ENCODE measurements at regions not wholly inside any gene's neighbourhood (a gene's known extent, or its start where the extent isn't known, plus 50 kb on each side); places are given as distances from the start of the nearest gene placed in this dataset.

DNA sequence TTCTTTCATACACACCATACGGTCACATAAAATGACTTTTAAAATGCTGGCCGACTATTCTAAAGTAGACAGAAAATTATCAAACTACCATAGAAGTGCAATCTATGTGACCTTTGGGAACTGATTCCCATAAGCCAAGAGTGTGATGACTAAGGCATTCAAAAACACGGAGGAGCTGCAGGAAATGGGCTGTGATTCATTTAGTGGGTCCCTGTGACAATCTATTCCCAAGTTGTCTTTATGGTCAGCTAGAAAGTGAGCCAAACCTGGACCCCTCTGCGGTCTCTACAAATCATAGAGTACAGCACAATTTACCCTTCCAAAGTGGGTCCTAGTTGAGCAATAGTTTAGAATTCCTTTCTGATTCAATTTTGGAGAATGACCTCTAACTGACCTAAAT, 251.5 kb upstream of the CBLB start:
- TF ChIP-seq, protein P1, sequence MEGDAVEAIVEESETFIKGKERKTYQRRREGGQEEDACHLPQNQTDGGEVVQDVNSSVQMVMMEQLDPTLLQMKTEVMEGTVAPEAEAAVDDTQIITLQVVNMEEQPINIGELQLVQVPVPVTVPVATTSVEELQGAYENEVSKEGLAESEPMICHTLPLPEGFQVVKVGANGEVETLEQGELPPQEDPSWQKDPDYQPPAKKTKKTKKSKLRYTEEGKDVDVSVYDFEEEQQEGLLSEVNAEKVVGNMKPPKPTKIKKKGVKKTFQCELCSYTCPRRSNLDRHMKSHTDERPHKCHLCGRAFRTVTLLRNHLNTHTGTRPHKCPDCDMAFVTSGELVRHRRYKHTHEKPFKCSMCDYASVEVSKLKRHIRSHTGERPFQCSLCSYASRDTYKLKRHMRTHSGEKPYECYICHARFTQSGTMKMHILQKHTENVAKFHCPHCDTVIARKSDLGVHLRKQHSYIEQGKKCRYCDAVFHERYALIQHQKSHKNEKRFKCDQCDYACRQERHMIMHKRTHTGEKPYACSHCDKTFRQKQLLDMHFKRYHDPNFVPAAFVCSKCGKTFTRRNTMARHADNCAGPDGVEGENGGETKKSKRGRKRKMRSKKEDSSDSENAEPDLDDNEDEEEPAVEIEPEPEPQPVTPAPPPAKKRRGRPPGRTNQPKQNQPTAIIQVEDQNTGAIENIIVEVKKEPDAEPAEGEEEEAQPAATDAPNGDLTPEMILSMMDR (IDR thresholded peaks at IDR 0.05): no peak
- no peak for TF ChIP-seq CHD2 (IDR thresholded peaks at IDR 0.05; ENCODE audit: low read length, partially characterized antibody)
- no peak for TF ChIP-seq GATA2 (CRISPR knock-in tag; IDR thresholded peaks at IDR 0.05)
- no peak for TF ChIP-seq EZH2phosphoT487 (IDR thresholded peaks at IDR 0.05; ENCODE audit: borderline replicate concordance, low read depth)
- no peak for TF ChIP-seq IRF3 (IDR thresholded peaks at IDR 0.05; ENCODE audit: low read depth, low read length)
- TF ChIP-seq, protein P2, sequence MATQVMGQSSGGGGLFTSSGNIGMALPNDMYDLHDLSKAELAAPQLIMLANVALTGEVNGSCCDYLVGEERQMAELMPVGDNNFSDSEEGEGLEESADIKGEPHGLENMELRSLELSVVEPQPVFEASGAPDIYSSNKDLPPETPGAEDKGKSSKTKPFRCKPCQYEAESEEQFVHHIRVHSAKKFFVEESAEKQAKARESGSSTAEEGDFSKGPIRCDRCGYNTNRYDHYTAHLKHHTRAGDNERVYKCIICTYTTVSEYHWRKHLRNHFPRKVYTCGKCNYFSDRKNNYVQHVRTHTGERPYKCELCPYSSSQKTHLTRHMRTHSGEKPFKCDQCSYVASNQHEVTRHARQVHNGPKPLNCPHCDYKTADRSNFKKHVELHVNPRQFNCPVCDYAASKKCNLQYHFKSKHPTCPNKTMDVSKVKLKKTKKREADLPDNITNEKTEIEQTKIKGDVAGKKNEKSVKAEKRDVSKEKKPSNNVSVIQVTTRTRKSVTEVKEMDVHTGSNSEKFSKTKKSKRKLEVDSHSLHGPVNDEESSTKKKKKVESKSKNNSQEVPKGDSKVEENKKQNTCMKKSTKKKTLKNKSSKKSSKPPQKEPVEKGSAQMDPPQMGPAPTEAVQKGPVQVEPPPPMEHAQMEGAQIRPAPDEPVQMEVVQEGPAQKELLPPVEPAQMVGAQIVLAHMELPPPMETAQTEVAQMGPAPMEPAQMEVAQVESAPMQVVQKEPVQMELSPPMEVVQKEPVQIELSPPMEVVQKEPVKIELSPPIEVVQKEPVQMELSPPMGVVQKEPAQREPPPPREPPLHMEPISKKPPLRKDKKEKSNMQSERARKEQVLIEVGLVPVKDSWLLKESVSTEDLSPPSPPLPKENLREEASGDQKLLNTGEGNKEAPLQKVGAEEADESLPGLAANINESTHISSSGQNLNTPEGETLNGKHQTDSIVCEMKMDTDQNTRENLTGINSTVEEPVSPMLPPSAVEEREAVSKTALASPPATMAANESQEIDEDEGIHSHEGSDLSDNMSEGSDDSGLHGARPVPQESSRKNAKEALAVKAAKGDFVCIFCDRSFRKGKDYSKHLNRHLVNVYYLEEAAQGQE (IDR thresholded peaks at IDR 0.05; ENCODE audit: low read depth, low read length): no peak
- no peak for TF ChIP-seq MEF2A (IDR thresholded peaks at IDR 0.05; ENCODE audit: borderline replicate concordance, low read depth)
- no peak for TF ChIP-seq POLR2AphosphoS5 (IDR thresholded peaks at IDR 0.05; ENCODE audit: low read depth, low read length)
- TF ChIP-seq NRF1 (IDR thresholded peaks at IDR 0.05; ENCODE audit: low read depth, low read length): no peak

Data from SK-N-SH (cell line).